Activated CD4-positive, alpha-beta T cell treated with anti-CD3 and anti-CD28 coated beads, Interleukin-2, amount 10 ng/mL, durations not matched to agents 7 days and 5 days (primary cell): ENCODE measurements at regions not wholly inside any gene's neighbourhood (a gene's known extent, or its start where the extent isn't known, plus 50 kb on each side); places are given as distances from the start of the nearest gene placed in this dataset.

ENCODE experiments used
- CTCF ChIA-PET: fragments of 350-600 bp; sonication (Branson Sonifier 250); formaldehyde crosslinking; loops from one replicate; lab custom pipeline; 2021; ENCODE audit warnings: antibody characterized with exemption; lab: Charles Lee
- POLR2A ChIA-PET: fragments of 350-600 bp; sonication (Branson Sonifier 250); formaldehyde crosslinking; loops from one replicate; lab custom pipeline; 2021; ENCODE audit warnings: antibody characterized with exemption; lab: Charles Lee
- DNase-seq: peaks from one replicate; pipeline ENCODE4 v3.0.0-alpha.2; 2020
- H3K27ac Mint-ChIP-seq: one replicate; pipeline ENCODE4 v1.8.0; 2021; ENCODE audit warnings: mild to moderate bottlenecking, moderate library complexity, mixed read lengths
- H3K27me3 Mint-ChIP-seq: one replicate; pipeline ENCODE4 v1.8.0; 2021; ENCODE audit warnings: mixed read lengths
- H3K36me3 Mint-ChIP-seq: one replicate; pipeline ENCODE4 v1.8.0; 2021; ENCODE audit warnings: low read depth, mixed read lengths
- H3K4me1 Mint-ChIP-seq: one replicate; pipeline ENCODE4 v1.8.0; 2021; ENCODE audit warnings: mixed read lengths
- H3K4me3 Mint-ChIP-seq: one replicate; pipeline ENCODE4 v1.8.0; 2021; ENCODE audit warnings: mild to moderate bottlenecking, moderate library complexity, mixed read lengths
- H3K9me3 Mint-ChIP-seq: one replicate; pipeline ENCODE4 v1.8.0; 2021; ENCODE audit warnings: mixed read lengths

DNA sequence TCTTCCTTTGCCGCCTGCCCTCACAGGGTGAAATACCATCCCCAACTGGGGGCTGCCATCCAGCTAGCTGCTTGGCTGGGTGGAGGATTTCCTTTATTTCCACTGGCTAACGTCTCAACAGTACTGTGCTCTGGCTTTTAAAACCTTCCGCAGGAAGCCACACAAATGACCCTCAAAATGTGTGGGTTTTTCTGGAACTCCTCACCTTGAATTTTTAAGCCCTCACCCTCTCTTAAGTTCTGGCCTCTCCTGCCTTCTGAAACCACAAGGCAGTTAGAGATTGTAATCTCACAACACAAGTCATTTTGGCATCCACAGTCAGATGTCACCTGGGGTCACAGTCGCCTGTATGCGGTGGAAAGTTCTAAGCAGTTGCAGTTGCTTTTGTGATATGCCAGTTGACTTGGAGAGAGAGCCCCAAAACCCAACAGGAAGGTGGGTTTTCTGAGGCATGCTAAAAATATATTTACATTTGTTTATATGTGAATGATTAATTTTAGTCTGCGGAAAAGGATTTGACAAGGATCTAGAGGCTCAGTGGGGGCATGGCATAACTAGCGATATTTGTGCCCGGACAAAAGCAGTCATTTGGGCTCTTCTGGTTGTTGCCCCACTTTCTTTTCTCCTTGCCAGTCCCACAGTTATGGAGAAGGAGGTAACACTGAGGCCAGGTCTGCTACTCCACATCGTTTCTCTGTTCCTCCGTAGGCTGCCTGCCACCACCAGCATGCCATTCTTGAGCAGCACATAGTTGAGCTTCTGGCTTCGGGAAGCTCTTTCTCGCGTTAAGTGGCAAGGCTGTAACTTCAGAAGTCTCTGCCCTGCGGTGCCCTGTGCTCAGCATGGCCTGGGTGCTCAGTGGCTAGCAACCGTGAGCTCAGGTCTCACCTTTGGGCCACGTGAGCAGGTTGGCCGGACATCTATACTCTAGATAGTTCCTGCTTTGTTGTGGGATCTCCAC, 335.3 kb downstream of the CD83 start:
- DNase-seq = peak; percentile 84
- Mint-ChIP-seq H3K9me3 (peaks cover 12% of the 10 kb centered on the region), H3K4me3 (peak overlapping the region; percentile 18), H3K4me1 (peaks cover 82% of the 10 kb centered on the region), H3K27ac (peak overlapping the region; percentile 79), H3K27me3 (no peaks in the 10 kb centered on the region), H3K36me3 (peaks cover 12% of the 10 kb centered on the region)
- ChIA-PET POLR2A (interaction anchor here (0.5 kb wide), 1 partner anchor 26 kb away, joined by 4 read pairs; no protein-coding TSS in a partner anchor), CTCF (interaction anchor here (1.0 kb wide), 2 partner anchors 82 to 258 kb away, joined by 3 to 4 read pairs; no protein-coding TSS in a partner anchor)

DNA sequence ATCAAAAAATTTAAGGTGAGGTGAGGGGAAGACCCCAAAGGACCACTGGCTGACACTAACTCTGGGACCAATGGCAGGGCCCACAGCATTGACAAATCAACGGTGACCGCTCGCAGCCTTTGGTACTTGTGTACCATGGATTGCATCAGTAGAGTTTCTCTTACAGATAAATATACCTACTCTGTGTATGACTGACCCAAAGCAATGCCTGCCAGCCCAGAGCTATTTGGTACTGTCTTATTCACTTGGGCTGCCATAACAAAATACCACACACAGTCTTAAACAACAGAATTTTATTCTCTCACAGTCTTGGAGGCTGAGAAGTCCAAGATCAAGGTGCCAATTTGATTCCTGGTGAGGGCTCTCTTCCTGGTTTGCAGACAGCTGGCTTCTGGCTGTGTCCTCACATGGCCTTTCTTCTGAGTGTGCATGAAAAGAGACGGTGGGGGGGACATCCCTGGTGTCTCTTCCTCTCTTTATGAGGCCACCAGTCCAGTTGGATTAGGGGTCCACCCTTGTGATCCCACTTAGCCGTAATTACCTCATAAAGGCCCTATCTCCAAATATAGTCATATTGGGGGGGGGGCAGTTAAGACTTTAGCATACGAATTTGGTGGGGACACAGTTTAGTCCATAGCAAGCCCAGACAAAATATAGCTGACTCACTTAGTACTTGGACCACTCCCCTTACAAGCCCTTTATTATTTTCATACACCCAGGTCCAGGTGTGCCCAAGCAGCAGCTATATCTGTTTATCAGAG, 336.3 kb downstream of the CD83 start:
- DNase-seq = no peak
- peaks cover 72% of the 10 kb centered on the region for H3K4me1 Mint-ChIP-seq
- ChIA-PET CTCF (interaction anchor here (0.6 to 1.0 kb wide), 3 partner anchors 18 to 257 kb away, joined by 3 to 4 read pairs (median 3); no protein-coding TSS in a partner anchor), POLR2A (interaction anchor here (0.7 kb wide), 1 partner anchor 245 kb away, joined by 3 read pairs; no protein-coding TSS in a partner anchor)
- H3K36me3 Mint-ChIP-seq = peaks cover 6% of the 10 kb centered on the region
- H3K9me3 Mint-ChIP-seq = peaks cover 3% of the 10 kb centered on the region
- H3K4me3 Mint-ChIP-seq = peak overlapping the region; percentile 18
- H3K27ac Mint-ChIP-seq = peak overlapping the region; percentile 79
- H3K27me3 Mint-ChIP-seq = no peaks in the 10 kb centered on the region

DNA sequence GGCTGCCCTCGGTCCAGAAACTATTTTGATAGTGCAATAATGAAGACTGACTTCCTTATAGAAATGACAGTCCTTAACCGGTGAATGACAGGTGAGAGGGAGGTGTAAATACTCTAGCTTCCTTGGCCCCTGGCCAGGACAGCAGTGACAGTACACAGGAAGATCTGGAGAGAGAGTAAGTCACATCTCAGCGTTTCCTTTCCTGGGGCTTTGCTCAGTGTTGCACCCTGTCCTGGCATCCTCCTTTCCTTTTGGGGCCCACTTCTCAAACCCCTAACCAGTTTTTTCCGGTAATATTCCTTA, 336.9 kb downstream of the CD83 start:
- Mint-ChIP-seq H3K9me3 (peaks cover 3% of the 10 kb centered on the region), H3K4me1 (peaks cover 67% of the 10 kb centered on the region), H3K27ac (peak overlapping the region; percentile 34), H3K36me3 (peaks cover 6% of the 10 kb centered on the region), H3K27me3 (no peaks in the 10 kb centered on the region), H3K4me3 (no peak overlapping the region)
- POLR2A ChIA-PET = interaction anchor here (0.7 kb wide), 1 partner anchor 245 kb away, joined by 3 read pairs; no protein-coding TSS in a partner anchor
- CTCF ChIA-PET = interaction anchor here (0.6 to 1.3 kb wide), 2 partner anchors 17 to 31 kb away, joined by 3 read pairs; no protein-coding TSS in a partner anchor
- DNase-seq = peak; percentile 40

DNA sequence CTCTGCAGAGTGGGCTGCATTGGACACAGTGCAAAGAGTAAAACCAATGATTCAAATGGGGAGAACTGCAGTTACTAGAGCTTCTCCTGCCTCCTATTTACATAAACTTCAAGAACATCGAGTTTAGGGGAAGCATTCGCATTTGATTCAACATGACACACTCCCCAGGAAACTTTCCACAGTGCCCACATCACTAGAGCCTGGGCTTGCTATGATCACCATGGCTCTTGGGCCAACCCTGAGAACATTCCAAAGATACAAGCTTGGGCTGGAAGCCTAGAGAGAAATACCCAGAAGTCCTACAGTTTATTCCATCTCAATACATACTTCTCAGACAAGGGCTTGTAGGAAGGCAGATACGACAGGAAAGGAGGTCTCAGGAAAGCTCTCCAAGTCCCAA, 337.9 kb downstream of the CD83 start:
- peaks cover 8% of the 10 kb centered on the region for H3K9me3 Mint-ChIP-seq
- no peak overlapping the region for H3K4me3 Mint-ChIP-seq
- H3K4me1 Mint-ChIP-seq = peaks cover 65% of the 10 kb centered on the region
- ChIA-PET POLR2A (no interaction called here), CTCF (interaction anchor here (1.2 to 1.5 kb wide), 4 partner anchors 10 to 32 kb away, joined by 3 to 6 read pairs (median 4); no protein-coding TSS in a partner anchor)
- no peak for DNase-seq
- no peaks in the 10 kb centered on the region for H3K27me3 Mint-ChIP-seq
- H3K36me3 Mint-ChIP-seq = peaks cover 12% of the 10 kb centered on the region
- H3K27ac Mint-ChIP-seq = peak overlapping the region; percentile 0

DNA sequence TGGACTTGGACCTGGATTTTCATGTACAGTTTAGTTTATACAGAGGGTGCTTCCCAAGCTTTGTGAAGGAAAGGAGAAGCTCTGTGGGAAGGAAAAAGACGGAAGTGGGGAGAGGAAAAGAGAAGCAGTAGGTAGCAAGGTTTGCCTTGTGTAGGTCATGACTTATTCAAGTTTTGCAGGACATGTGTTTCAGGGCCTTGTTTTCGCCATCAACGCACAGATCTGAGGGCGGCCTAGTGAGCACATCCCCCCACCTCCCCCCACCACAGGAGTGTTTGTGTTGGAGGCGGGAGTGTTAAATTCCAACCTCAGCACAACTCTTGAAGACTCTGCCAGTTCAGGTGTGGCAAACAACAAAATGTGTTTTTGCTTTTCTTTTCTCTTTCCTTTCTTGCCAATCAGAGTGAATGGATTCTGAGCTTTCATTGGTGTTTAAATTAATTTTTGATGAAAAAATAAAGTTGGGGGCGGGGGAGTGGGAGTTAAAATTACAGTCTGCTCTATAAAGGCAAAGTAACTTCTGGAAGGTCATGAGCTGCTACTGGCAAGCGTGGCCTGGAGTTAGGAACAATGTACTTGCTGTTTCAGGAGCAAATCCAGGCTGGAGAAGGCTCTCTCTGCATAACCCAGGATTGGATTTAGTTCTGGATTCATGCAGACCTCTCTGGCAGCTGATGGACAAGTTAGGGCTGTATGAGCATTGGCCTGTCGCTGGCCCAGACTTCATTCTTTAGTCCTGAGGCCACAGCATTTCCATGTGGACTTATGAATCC, 338.5 kb downstream of the CD83 start:
- Mint-ChIP-seq H3K36me3 (peaks cover 16% of the 10 kb centered on the region), H3K4me3 (no peak overlapping the region), H3K27ac (peak overlapping the region; percentile 0), H3K9me3 (peaks cover 10% of the 10 kb centered on the region), H3K4me1 (peaks cover 63% of the 10 kb centered on the region), H3K27me3 (no peaks in the 10 kb centered on the region)
- POLR2A ChIA-PET = no interaction called here
- no peak for DNase-seq
- CTCF ChIA-PET = interaction anchor here (1.2 to 1.5 kb wide), 3 partner anchors 9 to 18 kb away, joined by 3 to 6 read pairs (median 4); no protein-coding TSS in a partner anchor

DNA sequence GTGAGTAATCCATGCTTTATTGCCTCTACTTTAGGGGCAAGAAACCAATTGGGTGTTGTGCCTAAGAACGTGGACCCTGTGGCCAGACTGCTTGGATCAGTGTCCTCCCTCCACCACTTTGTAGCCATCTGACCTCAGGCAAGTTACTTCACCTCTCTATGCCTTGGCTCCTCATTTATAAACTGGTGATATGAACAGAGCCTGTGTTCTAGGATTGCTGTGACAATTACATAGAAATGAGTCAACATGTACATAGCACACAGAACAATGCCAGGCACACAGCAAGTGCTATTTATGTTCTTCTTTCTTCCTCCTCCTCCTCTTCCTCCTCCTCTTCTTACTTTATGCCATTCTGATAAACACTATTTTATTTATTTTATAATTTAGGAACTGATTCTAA, 339.4 kb downstream of the CD83 start:
- Mint-ChIP-seq H3K36me3 (peaks cover 20% of the 10 kb centered on the region), H3K27ac (no peak overlapping the region), H3K4me1 (peaks cover 56% of the 10 kb centered on the region), H3K9me3 (peaks cover 19% of the 10 kb centered on the region), H3K27me3 (no peaks in the 10 kb centered on the region), H3K4me3 (no peak overlapping the region)
- ChIA-PET POLR2A (no interaction called here), CTCF (no interaction called here)
- no peak for DNase-seq

DNA sequence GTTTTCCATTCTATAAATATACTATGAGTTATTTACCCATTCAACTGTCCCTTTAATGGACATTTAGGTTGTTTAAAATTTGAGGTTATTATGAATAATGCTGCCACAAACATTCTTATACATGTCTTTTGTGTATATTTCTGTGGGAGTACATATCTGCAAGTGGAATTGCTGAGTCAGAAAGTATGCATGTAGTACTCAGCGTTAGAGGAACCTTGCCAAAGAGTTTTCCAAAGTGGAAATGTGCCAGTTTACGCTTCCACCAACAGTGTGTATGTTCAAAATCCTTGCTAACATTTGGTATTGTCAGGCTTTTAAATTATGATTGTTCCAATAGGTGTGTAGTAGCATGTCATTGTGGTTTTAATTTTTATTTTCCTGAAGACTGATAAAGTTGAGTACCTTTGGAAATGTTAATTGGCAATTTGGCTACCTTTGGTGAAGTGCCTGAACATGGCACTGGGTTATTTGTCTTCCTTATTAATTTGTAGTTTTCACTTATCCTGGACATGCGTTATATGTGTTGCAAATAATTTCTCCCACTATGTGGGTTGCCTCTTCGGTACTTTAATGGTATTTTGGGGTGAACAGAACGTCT, 341.2 kb downstream of the CD83 start:
- H3K4me1 Mint-ChIP-seq = peaks cover 39% of the 10 kb centered on the region
- DNase-seq = no peak
- no peaks in the 10 kb centered on the region for H3K27me3 Mint-ChIP-seq
- no peak overlapping the region for H3K4me3 Mint-ChIP-seq
- H3K36me3 Mint-ChIP-seq = peaks cover 26% of the 10 kb centered on the region
- no peak overlapping the region for H3K27ac Mint-ChIP-seq
- H3K9me3 Mint-ChIP-seq = peaks cover 24% of the 10 kb centered on the region
- ChIA-PET CTCF (no interaction called here), POLR2A (no interaction called here)

DNA sequence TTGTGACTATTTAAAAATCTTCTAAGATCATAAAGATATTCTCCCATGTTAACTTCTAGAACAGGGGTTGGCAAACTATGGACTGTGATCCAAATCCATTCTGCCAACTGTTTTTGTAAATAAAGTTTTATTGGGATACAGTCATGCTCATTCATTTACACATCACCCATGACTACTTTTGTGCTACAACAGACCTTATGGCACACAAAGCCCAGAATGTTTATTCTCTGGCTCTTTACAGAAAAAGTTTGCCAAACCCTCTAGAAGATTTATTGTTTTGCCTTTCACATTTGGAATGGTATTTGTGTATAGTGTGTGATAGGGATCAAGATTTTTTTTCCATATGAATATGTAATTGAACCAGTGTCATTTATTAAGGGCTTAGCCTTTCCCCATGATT, 341.7 kb downstream of the CD83 start:
- H3K27me3 Mint-ChIP-seq = no peaks in the 10 kb centered on the region
- ChIA-PET POLR2A (no interaction called here), CTCF (no interaction called here)

DNA sequence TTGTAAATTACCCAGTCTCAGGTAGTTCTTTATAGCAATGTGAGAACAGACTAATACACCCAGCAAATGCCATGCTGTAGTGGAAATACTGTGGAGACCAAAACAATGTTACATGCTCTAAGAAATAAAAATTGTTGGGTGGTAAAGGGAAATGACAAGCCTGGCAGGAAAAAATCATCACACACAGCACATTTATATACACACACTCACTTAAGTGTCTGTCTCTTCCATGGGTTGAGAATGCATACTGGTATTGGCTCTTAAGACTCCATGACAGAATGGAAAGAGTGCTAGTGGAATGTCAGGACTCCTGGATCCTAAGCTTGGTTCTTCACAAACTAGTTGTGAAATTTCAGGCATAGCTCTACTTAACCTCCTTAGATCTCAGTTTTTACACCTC, 343.0 kb downstream of the CD83 start:
- H3K27ac Mint-ChIP-seq = no peak overlapping the region
- peaks cover 27% of the 10 kb centered on the region for H3K36me3 Mint-ChIP-seq
- peaks cover 34% of the 10 kb centered on the region for H3K9me3 Mint-ChIP-seq
- no peaks in the 10 kb centered on the region for H3K27me3 Mint-ChIP-seq
- peaks cover 31% of the 10 kb centered on the region for H3K4me1 Mint-ChIP-seq
- no peak for DNase-seq
- CTCF ChIA-PET = no interaction called here
- POLR2A ChIA-PET = no interaction called here
- H3K4me3 Mint-ChIP-seq = no peak overlapping the region

More for the DNA sequence above, 341.7 kb downstream of the CD83 start:
- H3K36me3 Mint-ChIP-seq = peaks cover 26% of the 10 kb centered on the region
- no peak overlapping the region for H3K4me3 Mint-ChIP-seq
- no peak for DNase-seq
- peaks cover 28% of the 10 kb centered on the region for H3K9me3 Mint-ChIP-seq
- H3K4me1 Mint-ChIP-seq = peaks cover 38% of the 10 kb centered on the region
- no peak overlapping the region for H3K27ac Mint-ChIP-seq

DNA sequence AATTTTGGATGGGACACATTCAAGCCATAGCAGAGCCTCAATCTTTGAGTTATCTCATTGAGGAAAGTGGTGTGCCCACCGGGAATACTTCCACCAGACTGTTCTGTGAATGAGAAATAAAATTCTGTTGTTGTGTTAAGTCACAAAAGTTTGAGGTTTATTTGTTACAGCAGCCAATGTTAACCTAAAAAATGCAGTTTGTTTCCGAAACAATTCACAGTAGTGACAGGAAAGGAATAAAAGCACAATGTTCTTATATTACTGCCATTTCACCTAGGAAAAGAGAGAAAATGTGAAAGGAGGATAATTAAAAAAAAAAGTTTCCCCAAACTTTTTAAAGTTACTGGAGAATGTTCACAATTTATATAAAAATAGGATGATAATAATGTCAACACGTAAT, 344.6 kb downstream of the CD83 start:
- H3K4me3 Mint-ChIP-seq = no peak overlapping the region
- H3K27ac Mint-ChIP-seq = no peak overlapping the region
- peaks cover 22% of the 10 kb centered on the region for H3K4me1 Mint-ChIP-seq
- peaks cover 28% of the 10 kb centered on the region for H3K36me3 Mint-ChIP-seq
- peaks cover 42% of the 10 kb centered on the region for H3K9me3 Mint-ChIP-seq
- no peak for DNase-seq
- ChIA-PET POLR2A (no interaction called here), CTCF (no interaction called here)
- H3K27me3 Mint-ChIP-seq = no peaks in the 10 kb centered on the region

DNA sequence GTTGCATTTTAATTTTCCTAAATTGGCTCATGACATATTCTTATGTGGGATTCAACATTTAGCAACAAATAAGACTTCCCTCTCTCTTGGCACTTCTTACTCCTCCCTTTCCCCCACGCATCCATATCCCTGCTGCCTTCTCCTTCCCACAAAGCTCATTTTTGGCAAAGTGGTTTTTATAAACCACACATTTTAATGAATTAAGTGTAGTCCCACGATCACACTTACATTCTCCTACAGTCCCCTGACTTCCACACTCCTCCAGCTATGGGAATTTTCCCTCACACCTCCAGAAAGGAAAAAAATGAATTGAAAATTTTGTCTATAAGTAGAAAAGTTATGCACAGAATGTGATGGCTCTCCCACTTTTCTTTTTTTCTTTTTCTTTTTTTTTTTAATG, 345.0 kb downstream of the CD83 start:
- H3K27me3 Mint-ChIP-seq = no peaks in the 10 kb centered on the region
- H3K4me1 Mint-ChIP-seq = peaks cover 22% of the 10 kb centered on the region
- no peak overlapping the region for H3K27ac Mint-ChIP-seq
- DNase-seq = no peak
- peaks cover 45% of the 10 kb centered on the region for H3K9me3 Mint-ChIP-seq
- H3K4me3 Mint-ChIP-seq = no peak overlapping the region
- ChIA-PET CTCF (no interaction called here), POLR2A (no interaction called here)
- peaks cover 28% of the 10 kb centered on the region for H3K36me3 Mint-ChIP-seq

DNA sequence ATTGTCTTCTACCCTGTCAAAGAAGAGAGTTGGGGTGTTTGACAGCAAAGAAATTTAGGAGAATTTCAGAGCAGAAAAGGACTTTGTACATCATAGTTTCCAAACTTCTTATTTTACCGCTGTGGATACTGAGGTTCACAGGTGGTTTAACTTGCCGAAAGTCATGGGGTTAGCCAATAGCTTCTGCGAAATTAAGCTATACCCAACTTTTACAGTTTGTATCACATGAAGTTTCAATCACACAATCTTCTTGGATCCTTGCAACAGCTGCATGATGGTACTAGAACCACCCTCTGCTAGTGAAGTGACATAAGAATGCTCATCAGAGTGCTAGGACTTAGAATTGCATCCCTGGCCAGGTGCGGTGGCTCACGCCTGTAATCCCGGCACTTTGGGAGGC, 345.5 kb downstream of the CD83 start:
- POLR2A ChIA-PET = no interaction called here
- DNase-seq = no peak
- H3K36me3 Mint-ChIP-seq = peaks cover 28% of the 10 kb centered on the region
- no peaks in the 10 kb centered on the region for H3K27me3 Mint-ChIP-seq
- CTCF ChIA-PET = no interaction called here
- H3K4me3 Mint-ChIP-seq = no peak overlapping the region
- peaks cover 23% of the 10 kb centered on the region for H3K4me1 Mint-ChIP-seq
- peaks cover 50% of the 10 kb centered on the region for H3K9me3 Mint-ChIP-seq
- no peak overlapping the region for H3K27ac Mint-ChIP-seq
